ENCODE measurements at regions not wholly inside any gene's neighbourhood (a gene's known extent, or its start where the extent isn't known, plus 50 kb on each side); places are given as distances from the start of the nearest gene placed in this dataset.
"Not testable (repeated sequence)": the region's sequence is repeated elsewhere in the genome, so short reads cannot be mapped to it uniquely, and the experiment has no call there.

DNA sequence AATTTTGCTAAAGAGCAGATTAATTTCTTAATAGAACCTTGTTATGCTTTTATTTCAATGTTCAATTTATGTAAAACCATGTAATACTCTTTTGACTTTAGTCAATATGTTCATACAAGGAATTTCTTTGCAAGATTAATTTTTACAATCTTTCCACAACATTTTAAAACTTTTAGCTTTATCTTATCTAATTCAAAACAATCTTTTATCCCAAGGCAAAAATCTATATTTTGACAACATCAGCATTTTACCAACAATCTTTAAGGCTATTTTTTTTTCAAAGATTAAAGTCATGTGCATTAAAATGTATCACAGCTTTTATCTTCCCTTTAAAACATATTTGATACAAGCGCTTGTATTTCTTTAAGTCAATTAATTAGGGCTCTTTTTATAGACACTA, 914.7 kb downstream of the PLOD2 start:
- H3K4me3 Mint-ChIP-seq: no peak overlapping the region
- no peaks in the 10 kb centered on the region for H3K4me1 ChIP-seq (ENCODE audit: insufficient read depth, low read length)
- peaks cover 9 to 17% of the 10 kb centered on the region in 2 experiments for H3K9me3 ChIP-seq (ENCODE audit: control insufficient read depth in 1 of 2, insufficient read depth in 1 of 2, low read length in 2 of 2)
- ChIA-PET CTCF (no interaction called here), POLR2A (no interaction called here)
- TF ChIP-seq, protein P1, sequence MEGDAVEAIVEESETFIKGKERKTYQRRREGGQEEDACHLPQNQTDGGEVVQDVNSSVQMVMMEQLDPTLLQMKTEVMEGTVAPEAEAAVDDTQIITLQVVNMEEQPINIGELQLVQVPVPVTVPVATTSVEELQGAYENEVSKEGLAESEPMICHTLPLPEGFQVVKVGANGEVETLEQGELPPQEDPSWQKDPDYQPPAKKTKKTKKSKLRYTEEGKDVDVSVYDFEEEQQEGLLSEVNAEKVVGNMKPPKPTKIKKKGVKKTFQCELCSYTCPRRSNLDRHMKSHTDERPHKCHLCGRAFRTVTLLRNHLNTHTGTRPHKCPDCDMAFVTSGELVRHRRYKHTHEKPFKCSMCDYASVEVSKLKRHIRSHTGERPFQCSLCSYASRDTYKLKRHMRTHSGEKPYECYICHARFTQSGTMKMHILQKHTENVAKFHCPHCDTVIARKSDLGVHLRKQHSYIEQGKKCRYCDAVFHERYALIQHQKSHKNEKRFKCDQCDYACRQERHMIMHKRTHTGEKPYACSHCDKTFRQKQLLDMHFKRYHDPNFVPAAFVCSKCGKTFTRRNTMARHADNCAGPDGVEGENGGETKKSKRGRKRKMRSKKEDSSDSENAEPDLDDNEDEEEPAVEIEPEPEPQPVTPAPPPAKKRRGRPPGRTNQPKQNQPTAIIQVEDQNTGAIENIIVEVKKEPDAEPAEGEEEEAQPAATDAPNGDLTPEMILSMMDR (IDR thresholded peaks at IDR 0.05): no peak
- H3K27me3 ChIP-seq (ENCODE audit: control insufficient read depth in 1 of 2, insufficient read depth in 2 of 2, low read length in 2 of 2): no peaks in the 10 kb centered on the region
- no peaks in the 10 kb centered on the region for H3K36me3 Mint-ChIP-seq (ENCODE audit: low read depth)
- no peak for DNase-seq
- H3K27ac Mint-ChIP-seq: no peak overlapping the region
- ATAC-seq (ENCODE audit: poor library complexity): no peak
- no peaks in the 10 kb centered on the region for H3K4me1 Mint-ChIP-seq (ENCODE audit: low read depth)
- no peak overlapping the region for H3K4me3 ChIP-seq (ENCODE audit: low read length)
- H3K27ac ChIP-seq (ENCODE audit: low read depth in 1 of 2, low read length in 2 of 2): no peak overlapping the region
- H3K27me3 Mint-ChIP-seq: no peaks in the 10 kb centered on the region
- intact Hi-C loops (cut with DNase I, micrococcal nuclease): no loop called here
- H3K9me3 Mint-ChIP-seq: peaks cover 9% of the 10 kb centered on the region
- H3K36me3 ChIP-seq (ENCODE audit: insufficient read depth, low read length): no peaks in the 10 kb centered on the region

DNA sequence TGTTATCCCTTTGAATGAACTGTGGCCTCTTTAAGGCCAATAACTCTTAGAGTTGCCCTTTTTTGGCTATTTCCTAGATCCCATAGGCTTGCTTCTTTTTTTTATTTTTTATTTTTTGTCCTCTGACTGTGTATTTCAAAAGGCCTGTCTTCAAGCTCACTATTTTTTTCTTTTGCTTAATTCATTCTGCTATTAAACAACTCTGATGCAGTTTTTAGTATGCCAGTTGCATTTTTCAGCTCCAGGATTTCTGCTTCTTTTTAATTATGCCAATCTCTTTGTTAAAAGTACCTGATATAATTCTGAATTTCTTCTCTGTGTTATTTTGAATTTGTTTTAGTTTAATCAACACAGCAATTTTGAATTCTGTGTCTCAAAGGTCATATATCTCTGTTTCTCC, 912.1 kb downstream of the PLOD2 start:
- TF ChIP-seq, protein P1 (IDR thresholded peaks at IDR 0.05): no peak
- no peak for DNase-seq
- POLR2A ChIA-PET: no interaction called here
- Mint-ChIP-seq H3K4me1 (ENCODE audit: low read depth) (no peaks in the 10 kb centered on the region), H3K27me3 (no peaks in the 10 kb centered on the region), H3K4me3 (no peak overlapping the region), H3K36me3 (ENCODE audit: low read depth) (no peaks in the 10 kb centered on the region), H3K9me3 (peaks cover 9% of the 10 kb centered on the region), H3K27ac (no peak overlapping the region)
- Histone ChIP-seq H3K4me3 (ENCODE audit: low read length) (no peak overlapping the region), H3K36me3 (ENCODE audit: insufficient read depth, low read length) (no peaks in the 10 kb centered on the region), H3K9me3 (ENCODE audit: control insufficient read depth in 1 of 2, insufficient read depth in 1 of 2, low read length in 2 of 2) (peaks cover 3 to 17% of the 10 kb centered on the region in 2 experiments), H3K27me3 (ENCODE audit: control insufficient read depth in 1 of 2, insufficient read depth in 2 of 2, low read length in 2 of 2) (no peaks in the 10 kb centered on the region), H3K27ac (ENCODE audit: low read depth in 1 of 2, low read length in 2 of 2) (no peak overlapping the region), H3K4me1 (ENCODE audit: insufficient read depth, low read length) (no peaks in the 10 kb centered on the region)
- intact Hi-C loops (cut with DNase I, micrococcal nuclease): no loop called here
- no peak for ATAC-seq (ENCODE audit: poor library complexity)
- CTCF ChIA-PET: no interaction called here

DNA sequence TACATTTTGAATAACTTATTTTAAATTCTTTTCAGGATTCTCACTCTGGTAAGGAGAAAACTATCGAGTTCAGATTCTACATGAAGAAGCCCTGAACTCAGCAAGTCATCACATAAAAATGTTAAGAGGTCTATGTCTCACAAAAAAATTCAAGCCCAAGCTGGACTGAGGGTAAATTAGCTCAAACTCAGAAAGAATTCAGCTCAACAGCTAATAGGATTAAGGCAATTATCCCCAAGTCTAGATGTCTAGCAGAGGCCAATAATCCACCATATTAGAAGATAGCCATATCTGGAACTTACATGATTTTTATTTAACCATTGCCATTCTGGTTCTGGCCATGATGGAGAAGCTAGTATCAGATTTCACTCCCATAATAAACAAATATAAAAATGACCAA, 909.7 kb downstream of the PLOD2 start:
- Mint-ChIP-seq H3K4me1 (ENCODE audit: low read depth) (no peaks in the 10 kb centered on the region), H3K9me3 (peaks cover 9% of the 10 kb centered on the region), H3K4me3 (no peak overlapping the region), H3K27me3 (no peaks in the 10 kb centered on the region), H3K27ac (no peak overlapping the region), H3K36me3 (ENCODE audit: low read depth) (no peaks in the 10 kb centered on the region)
- no peaks in the 10 kb centered on the region for H3K27me3 ChIP-seq (ENCODE audit: control insufficient read depth in 1 of 2, insufficient read depth in 2 of 2, low read length in 2 of 2)
- TF ChIP-seq, protein P1 (IDR thresholded peaks at IDR 0.05): no peak
- H3K27ac ChIP-seq (ENCODE audit: low read depth in 1 of 2, low read length in 2 of 2): no peak overlapping the region
- intact Hi-C loops (cut with DNase I, micrococcal nuclease): no loop called here
- peaks cover 3 to 17% of the 10 kb centered on the region in 2 experiments for H3K9me3 ChIP-seq (ENCODE audit: control insufficient read depth in 1 of 2, insufficient read depth in 1 of 2, low read length in 2 of 2)
- ATAC-seq (ENCODE audit: poor library complexity) (no peak), DNase-seq (no peak)
- ChIA-PET CTCF (no interaction called here), POLR2A (no interaction called here)
- H3K4me1 ChIP-seq (ENCODE audit: insufficient read depth, low read length): no peaks in the 10 kb centered on the region
- H3K36me3 ChIP-seq (ENCODE audit: insufficient read depth, low read length): no peaks in the 10 kb centered on the region
- no peak overlapping the region for H3K4me3 ChIP-seq (ENCODE audit: low read length)

DNA sequence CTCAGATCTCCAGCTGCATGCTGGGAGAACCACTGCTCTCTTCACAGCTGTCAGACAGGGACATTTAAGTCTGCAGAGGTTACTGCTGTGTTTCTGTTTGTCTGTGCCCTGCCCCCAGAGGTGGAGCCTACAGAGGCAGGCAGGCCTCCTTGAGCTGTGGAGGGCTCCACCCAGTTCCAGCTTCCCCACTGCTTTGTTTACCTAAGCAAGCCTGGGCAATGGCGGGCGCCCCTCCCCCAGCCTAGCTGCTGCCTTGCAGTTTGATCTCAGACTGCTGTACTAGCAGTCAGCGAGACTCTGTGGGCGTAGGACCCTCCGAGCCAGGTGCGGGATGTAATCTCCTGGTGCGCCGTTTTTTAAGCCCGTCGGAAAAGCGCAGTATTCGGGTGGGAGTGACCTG, 903.0 kb downstream of the PLOD2 start:
- H3K36me3 ChIP-seq (ENCODE audit: insufficient read depth, low read length); H3K9me3 Mint-ChIP-seq; ATAC-seq (ENCODE audit: poor library complexity); H3K4me3 ChIP-seq (ENCODE audit: low read length); H3K27ac ChIP-seq (ENCODE audit: low read depth in 1 of 2, low read length in 2 of 2); H3K27me3 ChIP-seq (ENCODE audit: control insufficient read depth in 1 of 2, insufficient read depth in 2 of 2, low read length in 2 of 2); H3K27me3 Mint-ChIP-seq; H3K4me1 Mint-ChIP-seq (ENCODE audit: low read depth); CTCF ChIA-PET; intact Hi-C loops (cut with DNase I, micrococcal nuclease); H3K27ac Mint-ChIP-seq; H3K36me3 Mint-ChIP-seq (ENCODE audit: low read depth); H3K4me1 ChIP-seq (ENCODE audit: insufficient read depth, low read length); H3K4me3 Mint-ChIP-seq; H3K9me3 ChIP-seq (ENCODE audit: control insufficient read depth in 1 of 2, insufficient read depth in 1 of 2, low read length in 2 of 2); DNase-seq; POLR2A ChIA-PET: not testable (repeated sequence)
